GM18502 (cell line): ENCODE measurements at regions not wholly inside any gene's neighbourhood (a gene's known extent, or its start where the extent isn't known, plus 50 kb on each side); places are given as distances from the start of the nearest gene placed in this dataset.

Experiments
- ATAC-seq: cut with Tn5 transposase; IDR thresholded peaks from one replicate; pipeline ENCODE4 v1.9.1; 2021; ENCODE audit warnings: mild to moderate bottlenecking; ENCODE audit not compliant: unreplicated experiment, poor library complexity

GRCh38 chr6:121799574-121799973 lies 364.1 kb downstream of the GJA1 start:
- ATAC-seq = no peak

DNA sequence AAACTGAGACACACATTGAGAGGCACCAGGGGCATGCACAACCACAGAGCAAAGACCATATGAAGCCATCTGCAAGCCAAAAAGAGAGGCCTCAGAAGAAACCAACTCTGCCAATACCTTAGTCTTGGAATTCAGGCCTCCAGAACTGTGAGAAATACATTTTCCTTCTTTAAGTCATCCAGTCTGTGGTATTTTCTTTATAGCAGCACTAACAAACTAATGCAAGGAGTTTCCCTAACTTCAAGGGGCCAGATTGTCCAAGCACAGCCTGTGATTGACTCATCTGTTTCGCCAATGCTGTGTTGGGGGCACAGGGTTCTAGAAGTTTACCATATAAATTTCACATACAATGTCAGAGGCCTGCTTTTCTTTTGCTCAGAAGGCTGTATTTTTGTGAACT lies 364.6 kb downstream of the GJA1 start:
- ATAC-seq = no peak

DNA sequence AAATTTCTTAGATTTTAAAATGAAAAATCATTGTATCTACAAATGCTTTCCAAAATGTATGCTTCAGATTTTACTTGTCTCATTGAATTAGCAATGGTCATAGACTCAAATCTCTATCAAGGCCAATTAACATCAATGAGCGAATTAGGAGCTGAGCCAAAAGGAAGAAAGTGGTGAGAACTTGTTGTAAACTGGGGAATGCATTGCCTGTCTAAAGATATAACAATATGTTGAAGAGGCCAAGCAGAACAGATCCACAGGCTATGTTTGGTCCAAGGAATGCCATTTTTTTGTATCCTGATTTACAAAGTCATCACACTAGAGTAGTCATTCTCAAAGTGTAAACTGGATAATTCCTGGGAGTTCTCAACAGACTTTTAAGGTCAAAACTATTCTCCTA lies 370.7 kb downstream of the GJA1 start:
- no peak for ATAC-seq

DNA sequence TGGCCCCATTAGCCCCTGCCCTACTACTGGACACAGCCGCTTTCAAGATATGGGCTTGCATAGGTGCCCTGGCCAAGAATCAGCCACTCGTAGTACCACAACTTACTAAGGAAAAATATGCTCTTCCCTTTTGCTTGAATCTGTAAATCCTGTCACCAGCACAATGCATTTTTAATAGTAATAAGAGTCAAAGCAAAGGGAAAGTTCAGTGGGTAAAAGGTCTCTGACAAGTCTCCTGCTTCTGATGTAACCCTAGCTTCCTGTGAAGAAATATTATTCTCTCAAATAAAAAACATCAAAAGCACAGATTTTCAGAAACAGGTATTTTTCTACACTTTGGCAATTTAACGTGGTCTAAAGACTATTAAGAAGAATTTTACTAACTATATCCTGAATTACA lies 373.8 kb downstream of the GJA1 start:
- ATAC-seq = no peak

DNA sequence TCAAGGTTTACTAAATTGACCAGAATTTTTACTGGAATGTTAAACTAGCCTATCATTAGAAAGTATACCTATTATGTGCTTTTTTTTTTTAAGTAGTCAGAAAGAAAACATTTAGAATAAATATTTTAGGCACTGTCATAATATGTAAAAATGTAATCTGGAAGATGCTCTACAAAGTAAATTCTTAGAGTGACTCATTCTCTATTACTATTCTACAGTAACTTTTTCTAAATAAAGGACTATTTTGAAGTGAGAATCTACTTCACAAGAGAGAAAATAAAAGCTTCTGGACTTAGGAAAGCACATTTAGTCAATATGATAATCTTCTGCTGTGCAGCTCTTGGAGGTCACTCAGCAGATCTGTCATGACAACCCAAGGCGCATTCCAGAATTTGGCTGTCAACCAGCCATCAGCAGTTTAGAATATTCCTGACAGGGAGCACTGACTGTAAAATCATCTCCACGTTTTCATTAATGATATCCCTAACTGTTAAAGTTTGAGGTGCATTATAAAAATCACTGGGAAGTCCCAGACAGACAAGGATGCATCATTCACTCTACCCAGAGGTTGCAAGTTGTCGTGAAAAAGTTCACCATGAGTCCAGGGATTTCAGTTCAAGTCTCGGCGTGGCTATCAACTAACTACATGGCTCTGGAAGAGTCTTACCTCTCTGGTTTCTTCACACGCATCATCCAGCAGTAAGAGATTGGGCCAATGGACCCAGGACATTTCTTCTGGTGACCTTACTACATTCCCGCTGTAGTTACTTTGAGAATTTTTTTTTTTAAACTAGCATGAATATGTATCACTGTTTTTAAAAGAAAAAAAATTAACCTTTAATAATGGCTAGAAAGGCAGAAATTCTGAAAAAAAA lies 374.9 kb downstream of the GJA1 start:
- no peak for ATAC-seq

GRCh38 chr6:121811106-121811505 lies 375.7 kb downstream of the GJA1 start:
- no peak for ATAC-seq

GRCh38 chr6:121816361-121816760 lies 380.9 kb downstream of the GJA1 start:
- no peak for ATAC-seq

DNA sequence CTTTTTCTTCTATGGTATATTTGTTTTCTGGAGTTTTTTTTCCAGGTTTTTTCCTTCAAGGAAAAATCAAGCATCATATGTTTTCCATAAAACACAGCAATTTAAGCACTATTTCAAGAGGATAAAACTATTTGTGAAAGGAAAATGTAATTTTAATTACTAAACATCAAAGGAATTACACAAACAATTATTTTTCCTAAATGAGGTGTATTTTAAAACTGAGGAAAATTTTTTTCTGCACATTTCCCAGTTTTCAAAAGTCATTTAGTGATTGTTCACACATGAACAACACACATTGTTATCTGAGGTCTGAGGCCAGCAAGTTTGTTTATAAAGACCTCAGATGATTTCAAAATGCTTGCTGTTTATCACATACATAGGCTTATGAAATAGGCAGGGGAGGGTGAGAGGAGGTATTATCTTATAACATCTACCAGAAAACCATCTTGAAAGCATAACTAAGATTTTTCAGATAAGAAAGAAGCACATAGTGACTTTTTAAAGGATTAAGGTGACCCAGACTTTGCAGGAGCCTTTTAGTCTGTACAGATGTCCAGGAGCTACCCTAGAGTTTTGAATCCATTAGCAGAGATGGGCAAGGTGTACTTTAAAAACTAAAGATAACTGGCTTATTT lies 381.6 kb downstream of the GJA1 start:
- ATAC-seq = no peak

DNA sequence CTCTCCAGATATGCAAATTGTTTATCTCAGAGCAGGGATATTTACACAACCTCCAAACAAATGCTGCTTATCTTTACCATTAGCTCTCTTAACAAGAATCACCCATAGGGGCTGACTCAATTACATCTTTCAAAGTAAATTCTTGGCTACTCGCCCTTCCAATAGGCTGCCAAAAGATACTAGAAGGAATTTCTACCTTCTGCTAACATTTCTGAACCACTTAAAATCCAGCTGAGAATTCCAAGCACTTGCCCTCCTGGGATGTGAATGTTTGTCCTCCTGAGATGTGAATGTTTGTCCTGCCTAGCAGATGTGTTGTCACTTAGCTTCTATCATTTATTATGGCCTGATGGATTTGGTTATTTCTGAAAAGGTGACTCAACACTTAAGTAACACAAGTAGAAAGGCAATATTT lies 388.0 kb downstream of the GJA1 start:
- no peak for ATAC-seq

DNA sequence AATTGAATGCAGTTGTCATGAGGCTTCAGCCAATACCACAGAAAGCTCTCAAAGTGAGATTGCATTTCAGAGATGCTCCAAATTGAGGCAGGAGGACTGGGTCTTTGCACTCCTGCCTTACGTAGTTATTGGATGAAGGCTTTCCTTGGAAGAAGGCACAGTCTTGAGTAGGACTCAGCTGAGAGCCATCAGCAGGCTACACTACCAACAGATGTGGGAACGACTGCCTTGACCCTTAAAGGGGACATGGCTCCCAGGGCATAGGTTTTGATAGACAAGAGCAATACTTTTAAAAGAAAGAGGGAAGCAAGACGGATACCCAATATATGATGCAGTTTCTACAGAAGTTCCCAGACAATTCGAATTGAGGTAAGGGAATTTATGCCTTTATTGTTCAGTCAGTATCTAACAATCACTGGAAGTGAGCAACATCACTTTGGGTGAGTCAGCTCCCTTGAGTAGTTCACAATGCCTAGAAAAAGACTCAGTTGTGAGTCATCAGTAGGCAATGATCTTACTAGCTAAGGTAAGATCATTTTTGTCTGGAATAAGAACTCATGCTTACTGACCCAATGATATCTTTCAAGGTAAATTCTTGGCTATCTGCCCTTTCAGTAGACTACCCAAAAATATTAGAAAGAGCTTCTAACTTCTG lies 390.8 kb downstream of the GJA1 start:
- no peak for ATAC-seq

GRCh38 chr6:121828146-121828886 lies 392.9 kb downstream of the GJA1 start:
- no peak for ATAC-seq

DNA sequence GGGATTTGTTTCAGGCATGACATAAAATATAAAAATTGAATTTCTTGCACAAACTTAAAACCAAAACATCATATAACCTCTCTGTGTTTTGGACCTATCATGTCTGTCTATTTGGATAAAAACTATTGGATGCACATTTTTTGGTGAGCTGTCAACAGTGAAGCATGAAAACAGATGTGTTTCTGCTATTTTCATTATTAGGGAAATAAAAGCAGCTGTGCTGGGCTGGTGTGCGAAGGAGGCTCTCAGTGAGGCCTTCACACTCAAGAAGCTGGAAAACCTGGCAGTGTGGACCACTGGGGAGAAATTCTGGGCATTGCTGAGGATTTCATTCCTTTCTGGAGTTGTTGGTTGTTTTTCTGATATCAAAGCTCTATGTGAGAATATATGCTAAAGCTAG lies 395.3 kb downstream of the GJA1 start:
- ATAC-seq = no peak

DNA sequence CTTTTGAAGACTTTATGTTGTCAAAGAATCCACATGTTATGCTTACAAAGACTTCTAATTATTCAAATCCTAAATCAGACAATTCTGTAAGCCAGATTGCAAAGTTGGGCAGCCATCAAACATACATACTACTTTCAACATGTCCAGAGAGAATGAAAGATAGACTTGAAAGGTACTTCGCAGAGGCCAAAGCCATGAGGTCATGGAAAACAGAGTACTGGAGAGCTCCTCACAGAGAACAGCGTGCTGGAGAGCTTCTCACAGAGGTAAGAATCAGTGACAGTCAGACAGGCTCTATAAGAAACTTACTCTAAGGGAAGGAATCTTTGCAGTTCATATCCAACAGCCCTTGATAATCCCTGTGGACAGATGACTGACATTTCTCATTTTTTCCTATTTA lies 400.2 kb downstream of the GJA1 start:
- no peak for ATAC-seq

- no peak for ATAC-seq
Measured at GRCh38 chr6:121837545-121838229, 402.2 kb downstream of the GJA1 start.

GRCh38 chr6:121838842-121839241 lies 403.4 kb downstream of the GJA1 start:
- no peak for ATAC-seq

DNA sequence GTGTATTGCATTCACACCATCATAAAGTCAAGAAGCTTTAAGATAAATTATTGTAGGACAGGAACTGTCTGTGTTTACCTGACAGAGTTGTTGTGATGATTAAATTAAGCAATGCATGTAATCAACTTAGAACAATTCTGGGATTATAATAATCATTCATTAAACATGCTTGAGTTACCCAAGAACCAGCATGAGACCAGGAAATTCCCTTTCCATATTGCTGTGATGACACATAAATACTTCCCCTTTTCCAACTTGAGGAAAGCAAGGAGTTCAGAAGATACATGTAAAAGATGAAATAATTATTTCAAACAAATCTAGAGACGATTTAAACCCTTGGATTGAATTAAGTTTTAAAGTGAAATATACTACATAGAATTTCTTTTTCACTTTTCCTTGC lies 404.4 kb downstream of the GJA1 start:
- no peak for ATAC-seq

- no peak for ATAC-seq
Measured at GRCh38 chr6:121844898-121845297, 409.5 kb downstream of the GJA1 start.

- ATAC-seq = no peak
Measured at GRCh38 chr6:121847806-121848522, 412.5 kb downstream of the GJA1 start.

DNA sequence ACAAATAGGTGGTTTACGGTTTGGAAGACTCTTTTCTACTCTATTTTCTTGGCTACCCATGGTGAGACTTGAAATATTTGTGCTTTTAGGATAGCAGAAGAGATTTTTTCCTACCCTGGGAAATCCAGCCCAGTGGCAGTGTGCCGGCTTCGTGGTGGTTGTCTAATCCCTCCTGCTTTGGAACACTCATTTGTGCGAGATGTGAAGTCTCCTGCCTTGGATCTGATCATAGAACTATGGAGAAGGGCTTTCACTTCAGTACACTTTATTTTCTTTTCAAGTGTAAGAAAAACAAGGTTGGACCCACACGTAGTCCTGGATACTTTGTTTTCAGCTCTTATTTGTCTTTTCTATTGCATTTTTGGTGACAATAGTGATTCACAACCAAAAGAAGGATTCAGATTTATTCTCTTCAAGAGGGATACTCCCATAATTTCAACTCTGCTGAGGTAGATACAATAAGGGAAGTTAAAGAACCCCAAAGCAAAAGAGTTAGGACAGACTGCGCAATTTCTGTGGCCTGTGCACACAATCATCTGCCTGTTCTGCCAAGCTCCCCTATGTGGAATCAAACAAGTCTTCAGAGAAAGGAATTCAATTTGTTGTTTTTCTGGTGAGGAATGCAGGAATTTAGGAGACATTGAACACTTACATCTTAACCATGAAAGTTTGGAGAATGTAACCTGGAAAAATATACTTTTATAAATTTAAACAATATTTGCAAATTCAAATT lies 413.2 kb downstream of the GJA1 start:
- ATAC-seq = no peak
